ENCODE measurements at regions not wholly inside any gene's neighbourhood (a gene's known extent, or its start where the extent isn't known, plus 50 kb on each side); places are given as distances from the start of the nearest gene placed in this dataset.
"Not testable (repeated sequence)": the region's sequence is repeated elsewhere in the genome, so short reads cannot be mapped to it uniquely, and the experiment has no call there.

GRCh38 chr5:124981901-124982300 is 235.5 kb upstream of the ZNF608 start:
- TF ChIP-seq CEBPB (IDR thresholded peaks at IDR 0.05) (no peak), ZFP36 (IDR thresholded peaks at IDR 0.05; ENCODE audit: borderline replicate concordance, partially characterized antibody) (no peak), EP300 (IDR thresholded peaks at IDR 0.05) (no peak), SMC3 (IDR thresholded peaks at IDR 0.05) (no peak), NR3C1 (IDR thresholded peaks at IDR 0.05) (no peak), RFX5 (IDR thresholded peaks at IDR 0.05) (no peak), USF2 (IDR thresholded peaks at IDR 0.05) (no peak), KDM5A (IDR thresholded peaks at IDR 0.05) (no peak), CHD4 (IDR thresholded peaks at IDR 0.05; ENCODE audit: borderline replicate concordance) (no peak), ZC3H11A (IDR thresholded peaks at IDR 0.05) (no peak)
- H3K27ac ChIP-seq: peak overlapping the region in 1 of 2 experiments; percentile 13; a peak in 1 of 6 replicates
- POLR2A ChIA-PET: no interaction called here
- CTCF ChIA-PET: no interaction called here
- H3K4me2 ChIP-seq: no peak overlapping the region
- no peaks in the 10 kb centered on the region for H3K9me3 ChIP-seq
- FAIRE-seq (no peak), DNase-seq (ENCODE audit: low read depth in 1 of 2, low spot score in 1 of 2) (no peak), ATAC-seq (no peak)
- H3K4me3 ChIP-seq: no peak overlapping the region
- 45% methylated on average over 4 of the region's 4 CpGs for WGBS (ENCODE audit: missing lambda C conversion rate)
- H3K4me1 ChIP-seq: peaks cover 16% of the 10 kb centered on the region; the same call in 1 of the 3 replicates

GRCh38 chr5:124986170-124986569 is 239.7 kb upstream of the ZNF608 start:
- no peak overlapping the region for H3K4me2 ChIP-seq
- DNase-seq (ENCODE audit: low read depth in 1 of 2, low spot score in 1 of 2): no peak
- no peak overlapping the region for H3K27ac ChIP-seq
- CTCF ChIA-PET: no interaction called here
- POLR2A ChIA-PET: no interaction called here
- 54% methylated on average over 3 of the region's 3 CpGs for WGBS (ENCODE audit: missing lambda C conversion rate)
- no peak for TF ChIP-seq ZFP36 (IDR thresholded peaks at IDR 0.05; ENCODE audit: borderline replicate concordance, partially characterized antibody)
- TF ChIP-seq BCL3 (IDR thresholded peaks at IDR 0.05): no peak
- TF ChIP-seq NPAS2 (CRISPR knock-in tag; IDR thresholded peaks at IDR 0.05; ENCODE audit: borderline replicate concordance): no peak
- no peak for TF ChIP-seq HMGXB4 (CRISPR knock-in tag; IDR thresholded peaks at IDR 0.05; ENCODE audit: borderline replicate concordance)
- FAIRE-seq: no peak
- H3K9me3 ChIP-seq: 0 out of 3 replicates have a peak, but pooled peaks cover 5% of the 10 kb centered on the region
- H3K4me1 ChIP-seq: 0 out of 3 replicates have a peak, but pooled peaks cover 9% of the 10 kb centered on the region
- no peak overlapping the region for H3K4me3 ChIP-seq
- ATAC-seq: no peak

GRCh38 chr5:124986667-124987066 is 240.2 kb upstream of the ZNF608 start:
- DNase-seq (ENCODE audit: low read depth in 1 of 2, low spot score in 1 of 2) (no peak), ATAC-seq (no peak), FAIRE-seq (no peak)
- 79% methylated on average over 3 of the region's 3 CpGs for WGBS (ENCODE audit: missing lambda C conversion rate)
- ChIA-PET CTCF (no interaction called here), POLR2A (no interaction called here)
- 0 out of 3 replicates have a peak, but pooled peaks cover 8% of the 10 kb centered on the region for H3K4me1 ChIP-seq
- 0 out of 3 replicates have a peak, but pooled peaks cover 5% of the 10 kb centered on the region for H3K9me3 ChIP-seq
- no peak for TF ChIP-seq FOSL2 (IDR thresholded peaks at IDR 0.05)
- no peak for TF ChIP-seq FOSL2 (CRISPR knock-in tag; IDR thresholded peaks at IDR 0.05)
- TF ChIP-seq HDAC2 (IDR thresholded peaks at IDR 0.05): no peak
- no peak for TF ChIP-seq HOXB13 (CRISPR knock-in tag; IDR thresholded peaks at IDR 0.05; ENCODE audit: low read depth)
- TF ChIP-seq JUNB (IDR thresholded peaks at IDR 0.05): no peak
- no peak for TF ChIP-seq ZFP36 (IDR thresholded peaks at IDR 0.05; ENCODE audit: borderline replicate concordance, partially characterized antibody)
- no peak for TF ChIP-seq PHF8 (IDR thresholded peaks at IDR 0.05; ENCODE audit: borderline replicate concordance, low read depth)
- no peak for TF ChIP-seq HES2 (IDR thresholded peaks at IDR 0.05)
- TF ChIP-seq MAFK (IDR thresholded peaks at IDR 0.05; ENCODE audit: partially characterized antibody): no peak
- TF ChIP-seq CHD4 (IDR thresholded peaks at IDR 0.05; ENCODE audit: borderline replicate concordance): no peak
- TF ChIP-seq TP53 (CRISPR knock-in tag; IDR thresholded peaks at IDR 0.05): no peak
- TF ChIP-seq CBX2 (IDR thresholded peaks at IDR 0.05; ENCODE audit: borderline replicate concordance, low read depth): no peak
- no peak for TF ChIP-seq FOXS1 (CRISPR knock-in tag; IDR thresholded peaks at IDR 0.05)
- TF ChIP-seq PBX3 (IDR thresholded peaks at IDR 0.05): no peak
- TF ChIP-seq NFE2L2 (conservative IDR thresholded peaks at IDR 0.05; ENCODE audit: low read length): no peak
- TF ChIP-seq NR3C1 (IDR thresholded peaks at IDR 0.05): no peak
- no peak for TF ChIP-seq RCOR1 (IDR thresholded peaks at IDR 0.05; ENCODE audit: low read depth, low read length)
- TF ChIP-seq FOSB (CRISPR knock-in tag; IDR thresholded peaks at IDR 0.05): no peak
- H3K4me3 ChIP-seq: no peak overlapping the region
- H3K27ac ChIP-seq: no peak overlapping the region
- no peak overlapping the region for H3K4me2 ChIP-seq

- H3K27ac ChIP-seq; H3K4me2 ChIP-seq; CTCF ChIA-PET; H3K9me3 ChIP-seq; DNase-seq (ENCODE audit: low read depth in 1 of 2, low spot score in 1 of 2); ATAC-seq; H3K4me1 ChIP-seq; H3K4me3 ChIP-seq; FAIRE-seq; POLR2A ChIA-PET: not testable (repeated sequence)
- WGBS (ENCODE audit: missing lambda C conversion rate): 70% methylated on average over 3 of the region's 3 CpGs
Observed at GRCh38 chr5:124987786-124988185, 241.3 kb upstream of the ZNF608 start.
